Keratinocyte (primary cell): ENCODE measurements at regions not wholly inside any gene's neighbourhood (a gene's known extent, or its start where the extent isn't known, plus 50 kb on each side); places are given as distances from the start of the nearest gene placed in this dataset.

Source experiments
- DNase-seq: peaks from one replicate; pipeline ENCODE4 v3.0.0-alpha.2; 2011; ENCODE audit warnings: low read depth, missing footprints, low spot score
- FAIRE-seq: peaks from 2 replicates; lab custom pipeline; 2011; peaks lifted over from hg19 to GRCh38; lab: Jason Lieb, UNC
- H2AFZ ChIP-seq: 2 replicates; pipeline ENCODE4 v1.6.0; 2012; ENCODE audit warnings: low read length, control low read depth, inconsistent platforms; ENCODE audit not compliant: control insufficient read depth
- H3K27ac ChIP-seq: 2 replicates; pipeline ENCODE4 v1.5.1; 2011; ENCODE audit warnings: low read length; ENCODE audit not compliant: control insufficient read depth, insufficient read depth
- H3K27me3 ChIP-seq: 3 replicates; pipeline ENCODE4 v1.6.0; 2011; ENCODE audit warnings: low read length; ENCODE audit not compliant: control insufficient read depth, insufficient read depth; ENCODE audit errors: extremely low read depth
- H3K36me3 ChIP-seq, 2 experiments: 2 replicates in 1 of 2; 3 replicates in 1 of 2; pipeline ENCODE4 v1.5.1; 2011; ENCODE audit warnings: low read length in 2 of 2, mild to moderate bottlenecking in 1 of 2; ENCODE audit not compliant: control insufficient read depth in 2 of 2, insufficient read depth in 2 of 2; ENCODE audit errors: extremely low read depth in 1 of 2
- H3K4me1 ChIP-seq: 3 replicates; pipeline ENCODE4 v1.5.1; 2011; ENCODE audit warnings: low read length; ENCODE audit not compliant: control insufficient read depth, insufficient read depth; ENCODE audit errors: extremely low read depth
- H3K4me2 ChIP-seq: 3 replicates; pipeline ENCODE4 v1.6.0; 2011; ENCODE audit warnings: low read depth, low read length; ENCODE audit not compliant: control insufficient read depth, insufficient read depth; ENCODE audit errors: extremely low read depth
- H3K4me3 ChIP-seq, 3 experiments: fragments of 200-600 bp in 1 of 3; sonication (generic) in 1 of 3; 2 replicates in 2 of 3; 3 replicates in 1 of 3; pipeline ENCODE4 v1.5.1; 2011 to 2016; ENCODE audit warnings: low read length in 3 of 3, mild to moderate bottlenecking in 3 of 3, control low read depth in 2 of 3, inconsistent platforms in 1 of 3, low read depth in 1 of 3, mixed read lengths in 1 of 3, mixed run types in 1 of 3, moderate library complexity in 1 of 3; ENCODE audit not compliant: control insufficient read depth in 2 of 3, insufficient read depth in 2 of 3; ENCODE audit errors: extremely low read depth in 1 of 3
- H3K79me2 ChIP-seq: 2 replicates; pipeline ENCODE4 v1.6.0; 2012; ENCODE audit warnings: low read length; ENCODE audit not compliant: control insufficient read depth, insufficient read depth
- H3K9ac ChIP-seq: 3 replicates; pipeline ENCODE4 v1.6.0; 2011; ENCODE audit warnings: low read length; ENCODE audit not compliant: control insufficient read depth, insufficient read depth; ENCODE audit errors: extremely low read depth
- H3K9me1 ChIP-seq: 3 replicates; pipeline ENCODE4 v1.6.0; 2011; ENCODE audit warnings: low read length; ENCODE audit not compliant: control insufficient read depth, insufficient read depth; ENCODE audit errors: extremely low read depth
- H3K9me3 ChIP-seq: 2 replicates; pipeline ENCODE4 v1.5.1; 2012; ENCODE audit warnings: low read depth, low read length; ENCODE audit not compliant: control insufficient read depth
- H4K20me1 ChIP-seq: 3 replicates; pipeline ENCODE4 v1.6.0; 2011; ENCODE audit warnings: low read length; ENCODE audit not compliant: control insufficient read depth, insufficient read depth; ENCODE audit errors: extremely low read depth
- CTCF ChIP-seq, 3 experiments: IDR thresholded peaks in 1 of 3; conservative IDR thresholded peaks in 1 of 3; optimal IDR thresholded peaks in 1 of 3; 2 replicates in 2 of 3; 3 replicates in 1 of 3; pipeline versions ENCODE3 to v1.5.1; 2011; ENCODE audit warnings: low read length in 3 of 3, mild to moderate bottlenecking in 3 of 3, moderate library complexity in 2 of 3, control low read depth in 1 of 3, inconsistent platforms in 1 of 3; ENCODE audit not compliant: insufficient read depth in 2 of 3; ENCODE audit errors: extremely low read depth in 1 of 3
- EZH2 ChIP-seq: IDR thresholded peaks from one replicate; pipeline ENCODE4 v1.6.1; 2012; ENCODE audit warnings: inconsistent platforms, mild to moderate bottlenecking, low read length, moderate library complexity
- dilution Hi-C: fragments of 300-500 bp; cut with MboI; formaldehyde crosslinking; loops from one replicate; pipeline ENCODE4 v1.7.0; 2020; ENCODE audit warnings: low sequenced_read_pairs; ENCODE audit not compliant: extremely low pct_ligation_motif_present

- Histone ChIP-seq H2AFZ (no peak overlapping the region), H3K9me1 (no peaks in the 10 kb centered on the region), H3K4me1 (no peaks in the 10 kb centered on the region), H4K20me1 (no peaks in the 10 kb centered on the region), H3K4me2 (no peak overlapping the region), H3K27ac (no peak overlapping the region), H3K36me3 (no peaks in the 10 kb centered on the region), H3K4me3 (no peak overlapping the region), H3K27me3 (no peaks in the 10 kb centered on the region), H3K9ac (no peak overlapping the region), H3K79me2 (no peaks in the 10 kb centered on the region), H3K9me3 (no peaks in the 10 kb centered on the region)
- DNase-seq (no peak), FAIRE-seq (no peak)
- TF ChIP-seq EZH2 = no peak
- no peak for TF ChIP-seq CTCF (optimal IDR thresholded peaks at IDR 0.05 in 1 of 3, IDR thresholded peaks at IDR 0.05 in 1 of 3, conservative IDR thresholded peaks at IDR 0.05 in 1 of 3; ENCODE audit: extremely low read depth in 1 of 3, insufficient read depth in 2 of 3, low read length in 3 of 3)
- dilution Hi-C loops = no loop called here
Measured at GRCh38 chr13:73556128-73556527, 497.3 kb downstream of the KLF5 start.

GRCh38 chr13:73551736-73552135 is 492.9 kb downstream of the KLF5 start:
- no peaks in the 10 kb centered on the region for H4K20me1 ChIP-seq
- H3K9me1 ChIP-seq = no peaks in the 10 kb centered on the region
- no peak overlapping the region for H3K4me2 ChIP-seq
- dilution Hi-C loops = no loop called here
- H3K9ac ChIP-seq = no peak overlapping the region
- TF ChIP-seq EZH2 (no peak), CTCF (optimal IDR thresholded peaks at IDR 0.05 in 1 of 3, IDR thresholded peaks at IDR 0.05 in 1 of 3, conservative IDR thresholded peaks at IDR 0.05 in 1 of 3; ENCODE audit: extremely low read depth in 1 of 3, insufficient read depth in 2 of 3, low read length in 3 of 3) (no peak)
- peaks cover 6% of the 10 kb centered on the region for H3K4me1 ChIP-seq
- no peaks in the 10 kb centered on the region for H3K36me3 ChIP-seq
- FAIRE-seq (no peak), DNase-seq (no peak)
- H3K27ac ChIP-seq = no peak overlapping the region
- no peaks in the 10 kb centered on the region for H3K27me3 ChIP-seq
- H2AFZ ChIP-seq = no peak overlapping the region
- H3K79me2 ChIP-seq = no peaks in the 10 kb centered on the region
- H3K9me3 ChIP-seq = no peaks in the 10 kb centered on the region
- H3K4me3 ChIP-seq = no peak overlapping the region
